Activated CD4-positive, alpha-beta T cell treated with anti-CD3 and anti-CD28 coated beads for 24 hours (primary cell): ENCODE measurements at regions not wholly inside any gene's neighbourhood (a gene's known extent, or its start where the extent isn't known, plus 50 kb on each side); places are given as distances from the start of the nearest gene placed in this dataset.
"Not testable (repeated sequence)": the region's sequence is repeated elsewhere in the genome, so short reads cannot be mapped to it uniquely, and the experiment has no call there.

ENCODE experiments used
- DNase-seq, 2 donors: peaks; one replicate each; pipeline ENCODE4 v3.0.0-alpha.2; 2020; ENCODE audit warnings: low read depth in 2 of 2

GRCh38 chr10:131532291-131532690 is 220.8 kb upstream of the TCERG1L start:
- no peak for DNase-seq

DNA sequence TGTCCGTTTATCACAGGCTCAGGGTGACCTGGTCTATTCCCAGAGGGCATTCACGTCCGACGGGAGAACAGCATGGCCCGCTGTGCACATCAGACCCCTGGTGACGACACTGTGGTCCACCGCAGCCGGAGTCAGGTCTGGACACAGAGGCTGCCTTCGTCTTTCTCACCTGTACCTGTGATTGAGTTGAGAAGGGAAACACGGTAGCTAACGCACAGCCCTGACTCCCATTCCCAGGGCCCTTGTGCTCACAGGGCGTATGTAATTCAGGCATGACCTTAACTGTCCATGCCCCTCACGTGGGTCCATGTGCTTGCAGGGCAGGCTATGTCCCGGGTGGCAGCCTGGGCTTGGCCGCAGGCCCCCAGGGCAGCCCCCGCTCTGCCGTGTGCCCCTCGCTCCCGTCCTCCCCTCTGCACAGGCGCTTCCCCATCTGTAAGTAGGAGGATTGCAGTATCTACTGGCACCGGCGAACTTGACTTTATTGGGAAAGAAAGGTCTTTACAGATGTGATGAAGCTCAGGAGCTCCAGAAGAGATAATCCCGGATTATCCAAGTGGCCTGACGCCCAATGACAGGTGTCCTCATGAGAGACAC is 221.3 kb upstream of the TCERG1L start:
- no peak for DNase-seq

DNA sequence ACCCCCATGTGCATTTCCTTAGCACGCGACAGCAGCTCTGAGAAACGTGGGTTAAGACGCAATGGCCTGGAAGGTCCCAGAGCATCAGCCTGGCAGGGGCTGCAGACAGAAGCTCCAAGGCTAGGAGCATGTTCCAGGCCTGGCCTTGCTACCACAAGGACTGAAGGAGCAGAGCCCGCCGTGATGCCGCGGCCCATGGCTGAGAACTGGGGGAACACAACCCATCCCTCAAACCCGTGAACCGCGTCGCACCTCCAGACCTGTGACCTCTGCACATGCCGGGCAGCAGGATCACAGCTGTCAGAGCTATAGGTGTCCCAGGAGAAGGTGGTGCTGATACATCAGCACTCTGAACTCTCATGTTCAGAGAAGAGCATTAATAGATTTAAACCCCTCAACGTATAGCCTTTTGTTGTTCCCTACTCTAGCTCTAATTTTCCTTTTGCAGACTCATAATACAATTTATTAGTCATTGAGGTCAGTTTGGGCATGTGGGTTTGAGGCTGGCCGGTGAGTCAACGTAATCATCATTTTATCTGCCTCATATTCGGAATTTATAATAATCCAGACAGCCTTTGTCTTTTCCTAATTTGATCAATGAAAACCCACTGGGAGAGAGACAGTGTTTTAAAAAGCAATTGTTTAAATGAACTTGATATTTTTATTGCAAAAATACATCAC is 222.5 kb upstream of the TCERG1L start:
- DNase-seq, result no peak

DNA sequence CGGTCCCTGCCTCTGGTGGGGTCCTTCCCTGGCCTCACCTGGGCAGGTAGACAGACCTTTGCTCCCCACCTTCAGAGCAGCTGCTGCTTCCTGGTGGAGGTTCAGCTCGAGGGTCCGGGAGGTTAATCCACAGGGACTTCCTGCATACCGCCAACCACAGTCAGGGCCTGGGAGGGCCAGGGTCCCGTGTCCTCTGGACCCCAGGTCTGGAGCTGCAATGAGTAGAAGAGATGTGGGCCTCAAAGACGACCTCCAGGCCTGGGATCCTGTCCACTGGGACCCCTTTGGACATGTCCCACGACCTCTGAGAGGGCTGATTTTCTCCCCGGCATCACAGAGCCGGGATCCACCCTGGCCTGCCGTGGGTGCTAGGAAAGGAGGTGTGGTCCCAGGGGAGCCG is 223.3 kb upstream of the TCERG1L start:
- DNase-seq, result no peak

GRCh38 chr10:131536676-131537075 is 225.2 kb upstream of the TCERG1L start:
- no peak for DNase-seq

GRCh38 chr10:131537281-131537680 is 225.8 kb upstream of the TCERG1L start:
- DNase-seq, result no peak

DNA sequence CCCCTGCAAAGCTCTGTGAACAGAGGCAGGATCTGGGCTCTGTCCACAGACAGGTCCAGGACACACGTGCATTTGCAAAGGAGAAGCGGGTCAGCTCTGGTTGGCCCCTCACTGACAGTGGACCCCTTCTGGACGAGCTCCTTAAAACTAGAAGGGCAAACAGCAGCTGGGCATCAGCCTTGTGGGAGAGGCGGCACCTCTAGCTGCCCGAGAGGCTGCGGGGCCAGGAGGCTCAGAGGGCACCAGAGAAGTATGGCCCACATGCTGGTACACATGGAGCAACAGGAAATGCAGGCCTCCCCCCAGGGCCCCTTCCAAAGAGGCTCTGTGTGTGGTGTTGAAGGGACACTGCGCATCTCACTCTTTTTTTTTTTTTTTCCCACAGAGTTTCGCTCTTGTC is 233.0 kb upstream of the TCERG1L start:
- no peak for DNase-seq

DNA sequence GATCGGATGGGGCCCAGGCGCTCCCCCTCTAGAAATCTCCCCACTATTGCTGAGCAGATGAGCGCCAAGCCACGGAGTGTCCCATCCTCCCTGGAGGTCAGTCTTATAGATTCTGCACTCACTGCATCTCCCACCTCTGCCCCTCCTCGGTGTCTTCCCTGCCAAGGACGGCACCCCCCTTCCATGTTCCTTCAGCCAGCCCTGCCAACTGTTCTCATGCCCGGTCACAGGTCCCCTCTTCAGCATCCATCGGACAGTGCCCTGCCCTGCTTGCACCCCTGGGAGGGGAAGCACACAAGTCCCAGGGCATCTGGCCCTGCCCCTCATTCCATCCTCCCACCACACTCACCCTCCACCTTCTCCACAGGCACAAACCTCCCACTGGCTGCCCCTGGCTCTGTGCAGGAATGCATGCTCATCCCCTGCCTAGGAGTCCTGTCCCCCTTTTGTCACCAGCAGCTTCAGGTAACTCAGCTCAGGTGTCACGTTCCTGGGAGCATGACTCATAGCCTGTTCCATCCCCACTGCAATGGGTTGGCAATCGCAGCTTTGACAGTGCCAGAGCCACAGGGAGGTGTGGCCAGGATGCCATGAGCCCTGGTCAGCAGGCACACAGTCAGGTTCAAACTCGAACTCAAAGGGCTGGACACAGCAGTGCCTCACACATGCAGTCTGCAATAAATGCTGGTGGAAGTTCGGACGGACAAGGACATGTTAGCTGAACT is 234.7 kb upstream of the TCERG1L start:
- no peak for DNase-seq

- DNase-seq, result no peak
Observed at GRCh38 chr10:131547129-131547799, 235.7 kb upstream of the TCERG1L start.

- DNase-seq, result no peak
Observed at GRCh38 chr10:131548176-131548575, 236.7 kb upstream of the TCERG1L start.

DNA sequence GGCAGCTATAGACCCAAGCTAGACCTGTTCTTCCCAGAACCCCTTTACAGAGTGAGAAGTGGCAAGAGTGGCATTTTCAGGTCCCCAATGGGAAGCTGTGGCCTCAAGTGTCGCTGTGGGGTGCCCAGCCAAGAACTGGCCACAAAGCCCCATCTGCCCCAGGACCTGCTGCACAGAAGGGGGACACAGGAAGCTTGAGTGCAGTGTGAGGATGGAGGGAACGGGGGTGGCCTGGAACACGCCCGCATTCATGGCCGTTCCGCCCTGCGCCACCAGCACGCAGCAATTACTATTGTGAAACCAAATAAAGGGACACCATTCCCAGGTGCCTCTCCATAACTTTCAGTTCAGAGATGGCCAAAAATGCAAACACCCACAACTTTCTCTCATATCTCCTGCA is 237.6 kb upstream of the TCERG1L start:
- DNase-seq, result no peak

GRCh38 chr10:131553121-131553520 is 241.6 kb upstream of the TCERG1L start:
- DNase-seq, result no peak

GRCh38 chr10:131553581-131553980 is 242.1 kb upstream of the TCERG1L start:
- DNase-seq, result no peak

- no peak for DNase-seq
Observed at GRCh38 chr10:131554821-131555220, 243.3 kb upstream of the TCERG1L start.

- no peak for DNase-seq
Observed at GRCh38 chr10:131555406-131555805, 243.9 kb upstream of the TCERG1L start.

DNA sequence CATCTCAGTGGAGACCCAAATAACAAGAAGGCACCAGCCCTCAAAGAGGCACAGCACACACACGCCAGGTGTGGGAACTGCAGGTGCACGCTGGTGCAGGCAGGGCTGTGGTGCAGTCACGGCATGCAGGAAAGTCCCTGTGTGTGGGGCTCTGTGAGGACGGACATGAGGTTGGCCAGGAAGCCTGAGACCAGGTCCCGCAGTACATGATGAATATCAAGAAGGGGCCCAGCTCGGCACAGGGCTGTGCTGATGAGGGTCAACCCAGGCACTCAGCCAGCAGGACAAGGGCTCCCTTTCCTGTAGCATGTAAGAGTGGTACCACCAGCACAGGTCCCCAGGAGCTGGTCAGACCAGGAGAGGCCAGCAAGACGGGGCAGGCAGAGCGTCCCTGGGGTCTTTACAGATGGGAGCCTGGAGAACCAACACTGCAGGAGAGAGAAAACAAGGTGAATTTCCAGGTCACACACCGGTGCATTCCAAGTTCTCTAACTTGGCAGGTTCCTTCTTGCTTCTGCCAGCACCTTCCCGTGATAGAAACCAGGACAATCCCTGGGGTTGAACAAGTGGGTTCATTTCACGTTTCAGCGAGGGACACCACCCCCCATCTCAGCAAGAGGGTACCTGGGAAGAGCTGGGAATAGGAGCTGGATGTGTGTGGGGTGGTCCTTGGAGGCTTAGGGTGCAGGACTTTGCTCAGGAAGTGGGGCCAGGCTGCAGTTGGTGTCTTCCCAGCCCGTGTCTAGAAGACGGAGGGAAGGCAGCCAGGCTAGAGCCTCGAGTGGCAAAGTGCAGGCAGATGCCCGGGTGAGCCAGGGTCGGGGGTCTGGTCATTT is 244.8 kb upstream of the TCERG1L start:
- no peak for DNase-seq

DNA sequence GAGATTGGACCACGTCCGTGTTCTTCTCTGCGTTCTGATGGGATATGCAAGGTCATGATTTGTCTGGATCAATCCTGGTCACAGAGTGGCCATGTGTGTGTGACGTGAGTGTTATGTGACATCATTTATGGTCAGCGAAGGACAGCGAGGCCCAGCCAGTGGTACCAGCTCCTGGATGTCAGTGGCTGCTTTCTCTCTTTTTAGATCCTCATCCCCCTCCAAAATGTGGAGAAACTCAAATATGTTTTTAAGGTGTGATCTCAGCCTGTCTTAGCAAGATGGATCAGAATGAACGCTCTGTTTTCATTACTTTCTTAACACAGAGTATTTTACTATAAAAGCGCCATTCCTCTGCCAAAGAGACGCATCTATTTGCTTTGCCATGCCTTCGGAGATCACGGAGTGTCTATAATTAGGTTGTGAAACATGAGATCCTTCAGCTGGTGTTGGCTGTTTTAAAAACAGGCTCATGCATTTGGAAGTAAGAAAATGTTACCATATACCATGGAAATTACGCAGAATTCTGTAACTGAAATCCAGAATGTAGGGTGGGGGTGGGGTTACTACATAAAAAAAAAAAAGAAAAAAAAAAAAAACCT is 245.5 kb upstream of the TCERG1L start:
- DNase-seq, result no peak

- not testable (repeated sequence) for DNase-seq
Observed at GRCh38 chr10:131557956-131558355, 246.4 kb upstream of the TCERG1L start.

- no peak for DNase-seq
Observed at GRCh38 chr10:131559450-131559911, 248.0 kb upstream of the TCERG1L start.

DNA sequence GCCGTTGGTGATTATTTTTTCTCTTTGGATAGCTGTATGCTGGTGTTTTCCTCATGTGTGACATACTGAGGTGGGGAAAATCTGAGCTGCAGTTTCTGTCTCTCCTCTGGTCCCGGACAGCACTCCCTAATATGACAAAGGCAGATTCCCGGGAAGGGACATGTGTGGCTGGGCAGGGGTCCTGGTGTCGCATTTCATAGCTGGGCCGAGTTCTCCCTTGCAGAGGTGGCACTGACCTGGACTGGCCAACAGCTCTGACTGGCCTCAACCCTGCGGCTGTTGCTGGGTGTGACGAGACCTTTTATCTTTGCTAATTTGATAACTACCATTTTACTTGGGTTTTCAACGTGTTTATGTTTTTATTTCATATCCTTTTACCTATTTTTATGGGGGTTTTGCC is 248.6 kb upstream of the TCERG1L start:
- no peak for DNase-seq

DNA sequence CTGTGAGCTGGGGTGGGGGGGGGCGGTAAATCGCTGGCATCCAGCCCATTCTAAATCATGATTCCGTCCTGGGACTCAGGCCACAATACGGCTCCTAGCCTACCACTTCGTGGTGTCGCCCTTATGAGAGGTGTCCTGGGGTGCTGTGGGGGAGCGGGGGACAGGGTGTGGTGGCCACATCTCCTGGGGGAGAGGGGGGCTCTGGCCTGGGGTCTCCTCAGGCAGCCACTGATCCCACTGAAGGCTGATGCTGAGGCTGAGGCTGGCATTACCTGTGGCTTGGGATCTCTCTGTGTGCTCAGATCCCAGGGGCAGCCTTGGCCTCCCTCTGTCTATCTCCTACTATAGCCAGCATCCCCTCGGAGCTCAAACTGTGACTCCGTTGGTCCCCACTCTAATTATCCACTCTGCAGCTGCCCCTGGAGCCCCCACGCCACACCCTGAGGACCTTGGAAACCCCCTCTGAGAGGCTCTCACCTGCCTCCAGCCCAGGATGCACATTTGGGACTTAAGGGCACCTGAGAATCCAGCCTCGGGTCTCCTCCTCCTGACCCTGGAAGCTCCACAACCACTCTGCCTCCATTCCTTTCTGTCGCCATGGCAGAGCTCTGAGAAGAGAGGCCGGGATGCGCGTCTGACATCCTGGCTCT is 249.3 kb upstream of the TCERG1L start:
- DNase-seq, result no peak
